Right cardiac atrium (tissue), 5 donors: ENCODE measurements at regions not wholly inside any gene's neighbourhood (a gene's known extent, or its start where the extent isn't known, plus 50 kb on each side); places are given as distances from the start of the nearest gene placed in this dataset.
"Not testable (repeated sequence)": the region's sequence is repeated elsewhere in the genome, so short reads cannot be mapped to it uniquely, and the experiment has no call there.

ENCODE experiments used
- ATAC-seq, 2 donors: fragments of 200-7000 bp; cut with Tn5 transposase; one replicate each; pipeline versions ENCODE4 v1.8.0 to v1.9.1; 2020; ENCODE audit warnings: moderate library complexity in 2 of 2, mild to moderate bottlenecking in 1 of 2
- DNase-seq, 3 donors: peaks; one replicate each; pipeline ENCODE4 v3.0.0-alpha.2; 2020
- H3K27ac ChIP-seq: one replicate; pipeline ENCODE4 v1.5.1; 2013; ENCODE audit warnings: mild to moderate bottlenecking, low read length, control low read depth, moderate library complexity
- H3K27me3 ChIP-seq: one replicate; pipeline ENCODE4 v1.6.1; 2013; ENCODE audit not compliant: control insufficient read depth, insufficient read depth
- H3K4me1 ChIP-seq: one replicate; pipeline ENCODE4 v1.6.1; 2013; ENCODE audit warnings: low read length; ENCODE audit not compliant: control insufficient read depth, insufficient read depth
- H3K4me3 ChIP-seq: one replicate; pipeline ENCODE4 v1.5.1; 2013; ENCODE audit warnings: low read length, control low read depth
- H3K9me3 ChIP-seq: one replicate; pipeline ENCODE4 v1.6.1; 2013; ENCODE audit warnings: low read length; ENCODE audit not compliant: control insufficient read depth
- WGBS: extraction: QIAGEN DNeasy Blood & Tissue Kit; methylation state at CpG from one replicate; pipeline ENCODE4 v1.1.7; 2013; 5-methylcytosine and 5-hydroxymethylcytosine counted together
- intact Hi-C, 4 donors: fragments of 100-400 bp; cut with DNase I; formaldehyde crosslinking; loops; one replicate each; pipeline versions ENCODE4 v1.11.0 to v1.14.0; 2022 to 2023
- donor health status: healthy with polysubstance abuse.
- donor health status: DM: no; HTN: yes; CAD: no.
- donor health status: DM: no; HTN: no; CAD: no.
- donor health status: DM: no; HTN: yes; CAD: no; lungs with severe emphysema.
- donor health status: DM: yes; HTN: yes; CAD: no.

GRCh38 chr18:22737054-22737453 is 196.1 kb upstream of the RBBP8 start:
- ATAC-seq (no peak), DNase-seq (no peak)
- Histone ChIP-seq H3K4me1 (no peaks in the 10 kb centered on the region), H3K27ac (no peak overlapping the region), H3K4me3 (no peak overlapping the region), H3K27me3 (no peaks in the 10 kb centered on the region), H3K9me3 (no peaks in the 10 kb centered on the region)
- intact Hi-C loops: no loop called here
- 88% methylated on average over 3 of the region's 3 CpGs for WGBS

- Histone ChIP-seq H3K9me3 (no peaks in the 10 kb centered on the region), H3K27ac (no peak overlapping the region), H3K4me3 (no peak overlapping the region), H3K4me1 (no peaks in the 10 kb centered on the region), H3K27me3 (no peaks in the 10 kb centered on the region)
- WGBS: 53% methylated on average over 2 of the region's 2 CpGs
- DNase-seq (no peak), ATAC-seq (no peak)
- intact Hi-C loops: no loop called here
Measured at GRCh38 chr18:22739061-22739642, 194.0 kb upstream of the RBBP8 start.

GRCh38 chr18:22739789-22740188 is 193.3 kb upstream of the RBBP8 start:
- Histone ChIP-seq H3K4me1 (no peaks in the 10 kb centered on the region), H3K4me3 (no peak overlapping the region), H3K27me3 (no peaks in the 10 kb centered on the region), H3K9me3 (no peaks in the 10 kb centered on the region), H3K27ac (no peak overlapping the region)
- WGBS: 74% methylated on average over 4 of the region's 4 CpGs
- DNase-seq (no peak), ATAC-seq (no peak)
- intact Hi-C loops: loop anchor here in 1 of 4 donors (10.0 kb wide), 1 partner anchor 55 kb away; no protein-coding TSS in a partner anchor

GRCh38 chr18:22741318-22741717 is 191.8 kb upstream of the RBBP8 start:
- no peaks in the 10 kb centered on the region for H3K9me3 ChIP-seq
- H3K4me1 ChIP-seq: no peaks in the 10 kb centered on the region
- no peak overlapping the region for H3K4me3 ChIP-seq
- WGBS: 57% methylated on average over 3 of the region's 3 CpGs
- no peak overlapping the region for H3K27ac ChIP-seq
- no peak for ATAC-seq
- intact Hi-C loops: loop anchor here in 1 of 4 donors (10.0 kb wide), 1 partner anchor 57 kb away; no protein-coding TSS in a partner anchor
- H3K27me3 ChIP-seq: no peaks in the 10 kb centered on the region
- DNase-seq: no peak

GRCh38 chr18:22742409-22742808 is 190.7 kb upstream of the RBBP8 start:
- no peaks in the 10 kb centered on the region for H3K4me1 ChIP-seq
- ATAC-seq: no peak
- no peak for DNase-seq
- H3K4me3 ChIP-seq: no peak overlapping the region
- intact Hi-C loops: loop anchor here in 1 of 4 donors (10.0 kb wide), 1 partner anchor 58 kb away; no protein-coding TSS in a partner anchor
- 61% methylated on average over 3 of the region's 3 CpGs for WGBS
- H3K27me3 ChIP-seq: no peaks in the 10 kb centered on the region
- H3K27ac ChIP-seq: no peak overlapping the region
- no peaks in the 10 kb centered on the region for H3K9me3 ChIP-seq

GRCh38 chr18:22745966-22746365 is 187.2 kb upstream of the RBBP8 start:
- no peak for ATAC-seq
- intact Hi-C loops: loop anchor here in 1 of 4 donors (10.0 kb wide), 1 partner anchor 61 kb away; no protein-coding TSS in a partner anchor
- no peak overlapping the region for H3K4me3 ChIP-seq
- H3K27me3 ChIP-seq: no peaks in the 10 kb centered on the region
- H3K27ac ChIP-seq: no peak overlapping the region
- no peak for DNase-seq
- H3K4me1 ChIP-seq: no peaks in the 10 kb centered on the region
- no peaks in the 10 kb centered on the region for H3K9me3 ChIP-seq
- WGBS: 63% methylated on average over 1 of the region's 1 CpG

GRCh38 chr18:22752014-22752413 is 181.1 kb upstream of the RBBP8 start:
- peaks cover 5% of the 10 kb centered on the region for H3K4me1 ChIP-seq
- DNase-seq: peak in 1 of 3 donors; percentile 18
- ATAC-seq: peak in 1 of 2 donors; percentile 12
- no peaks in the 10 kb centered on the region for H3K27me3 ChIP-seq
- intact Hi-C loops: no loop called here
- WGBS: 96% methylated on average over 2 of the region's 2 CpGs
- H3K9me3 ChIP-seq: no peaks in the 10 kb centered on the region
- H3K27ac ChIP-seq: no peak overlapping the region
- no peak overlapping the region for H3K4me3 ChIP-seq

GRCh38 chr18:22753130-22753831 is 179.8 kb upstream of the RBBP8 start:
- Histone ChIP-seq H3K9me3 (no peaks in the 10 kb centered on the region), H3K4me1 (peaks cover 5% of the 10 kb centered on the region), H3K27me3 (no peaks in the 10 kb centered on the region), H3K4me3 (no peak overlapping the region), H3K27ac (peak overlapping the region; percentile 1)
- ATAC-seq (peak; percentile 82 to 85), DNase-seq (no peak)
- WGBS: 67% methylated on average over 8 of the region's 8 CpGs
- intact Hi-C loops: no loop called here

- H3K9me3 ChIP-seq, H3K4me1 ChIP-seq, H3K27ac ChIP-seq, H3K4me3 ChIP-seq, ATAC-seq, H3K27me3 ChIP-seq, DNase-seq, intact Hi-C loops: not testable (repeated sequence)
- 96% methylated on average over 2 of the region's 2 CpGs for WGBS
Measured at GRCh38 chr18:22764005-22764404, 169.1 kb upstream of the RBBP8 start.

- Histone ChIP-seq H3K27ac (no peak overlapping the region), H3K4me3 (no peak overlapping the region), H3K27me3 (no peaks in the 10 kb centered on the region), H3K9me3 (no peaks in the 10 kb centered on the region), H3K4me1 (no peaks in the 10 kb centered on the region)
- DNase-seq (no peak), ATAC-seq (peak; percentile 74 to 81)
- intact Hi-C loops: no loop called here
- 6% methylated on average over 1 of the region's 1 CpG for WGBS
Measured at GRCh38 chr18:22765896-22766295, 167.2 kb upstream of the RBBP8 start.

GRCh38 chr18:22767653-22768052 is 165.5 kb upstream of the RBBP8 start:
- no peak overlapping the region for H3K4me3 ChIP-seq
- intact Hi-C loops: no loop called here
- H3K4me1 ChIP-seq: no peaks in the 10 kb centered on the region
- no peak for DNase-seq
- no peak for ATAC-seq
- no peaks in the 10 kb centered on the region for H3K9me3 ChIP-seq
- no peak overlapping the region for H3K27ac ChIP-seq
- no peaks in the 10 kb centered on the region for H3K27me3 ChIP-seq
